Activated CD8-positive, alpha-beta T cell treated with anti-CD3 and anti-CD28 coated beads, Interleukin-2, amount 10 ng/mL, durations not matched to agents 7 days and 5 days (primary cell): ENCODE measurements at regions not wholly inside any gene's neighbourhood (a gene's known extent, or its start where the extent isn't known, plus 50 kb on each side); places are given as distances from the start of the nearest gene placed in this dataset.
"Not testable (repeated sequence)": the region's sequence is repeated elsewhere in the genome, so short reads cannot be mapped to it uniquely, and the experiment has no call there.

Experiments
- ATAC-seq: fragments of 150-1000 bp; cut with Tn5 transposase; one replicate; pipeline ENCODE4 v1.10.0; 2021; ENCODE audit warnings: moderate library complexity
- CTCF ChIA-PET: fragments of 350-600 bp; sonication (Branson Sonifier 250); formaldehyde crosslinking; loops from one replicate; lab custom pipeline; 2021; ENCODE audit warnings: antibody characterized with exemption; lab: Charles Lee
- POLR2A ChIA-PET: fragments of 350-600 bp; sonication (Branson Sonifier 250); formaldehyde crosslinking; loops from one replicate; lab custom pipeline; 2021; ENCODE audit warnings: antibody characterized with exemption; lab: Charles Lee
- DNase-seq: peaks from one replicate; pipeline ENCODE4 v3.0.0-alpha.2; 2020
- H3K27ac Mint-ChIP-seq: one replicate; pipeline ENCODE4 v1.8.0; 2021; ENCODE audit warnings: mild to moderate bottlenecking, mixed read lengths
- H3K27me3 Mint-ChIP-seq: one replicate; pipeline ENCODE4 v1.8.0; 2021; ENCODE audit warnings: low read depth, mixed read lengths
- H3K36me3 Mint-ChIP-seq: one replicate; pipeline ENCODE4 v1.8.0; 2021; ENCODE audit warnings: low read depth, mixed read lengths
- H3K4me1 Mint-ChIP-seq: one replicate; pipeline ENCODE4 v1.8.0; 2021; ENCODE audit warnings: low read depth, mixed read lengths
- H3K4me3 Mint-ChIP-seq: one replicate; pipeline ENCODE4 v1.8.0; 2021; ENCODE audit warnings: mild to moderate bottlenecking, mixed read lengths
- H3K9me3 Mint-ChIP-seq: one replicate; pipeline ENCODE4 v1.8.0; 2022; ENCODE audit warnings: mixed read lengths; ENCODE audit not compliant: insufficient read depth

DNA sequence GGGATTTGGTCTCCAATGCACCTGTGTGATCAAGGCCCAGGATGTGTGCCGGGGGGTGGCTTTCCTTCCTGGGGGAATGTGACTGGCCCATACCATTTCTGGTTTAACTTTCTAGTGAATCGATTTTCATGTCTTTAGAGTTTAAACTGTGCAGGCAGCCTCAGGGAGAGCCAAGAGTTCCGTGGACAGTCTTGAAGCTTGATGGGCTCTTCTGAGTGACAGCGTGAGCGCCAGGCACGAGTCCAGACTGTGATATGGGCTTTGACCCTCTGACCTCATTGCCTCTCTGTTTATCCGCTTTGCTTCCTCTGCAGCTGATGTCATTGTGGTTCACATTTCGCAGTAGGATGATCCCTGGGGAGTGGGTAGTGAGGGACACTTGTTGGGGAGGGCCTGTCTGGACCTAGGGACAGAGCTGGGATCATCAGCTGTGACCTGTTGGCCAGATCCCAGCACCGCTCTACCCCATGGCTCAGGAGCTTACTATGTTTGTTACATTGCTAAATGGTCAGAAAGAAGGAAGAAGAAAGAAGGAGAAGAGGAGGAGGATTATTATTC is 80.6 kb upstream of the CLDN5 start:
- H3K27me3 Mint-ChIP-seq, result peaks cover 3% of the 10 kb centered on the region

DNA sequence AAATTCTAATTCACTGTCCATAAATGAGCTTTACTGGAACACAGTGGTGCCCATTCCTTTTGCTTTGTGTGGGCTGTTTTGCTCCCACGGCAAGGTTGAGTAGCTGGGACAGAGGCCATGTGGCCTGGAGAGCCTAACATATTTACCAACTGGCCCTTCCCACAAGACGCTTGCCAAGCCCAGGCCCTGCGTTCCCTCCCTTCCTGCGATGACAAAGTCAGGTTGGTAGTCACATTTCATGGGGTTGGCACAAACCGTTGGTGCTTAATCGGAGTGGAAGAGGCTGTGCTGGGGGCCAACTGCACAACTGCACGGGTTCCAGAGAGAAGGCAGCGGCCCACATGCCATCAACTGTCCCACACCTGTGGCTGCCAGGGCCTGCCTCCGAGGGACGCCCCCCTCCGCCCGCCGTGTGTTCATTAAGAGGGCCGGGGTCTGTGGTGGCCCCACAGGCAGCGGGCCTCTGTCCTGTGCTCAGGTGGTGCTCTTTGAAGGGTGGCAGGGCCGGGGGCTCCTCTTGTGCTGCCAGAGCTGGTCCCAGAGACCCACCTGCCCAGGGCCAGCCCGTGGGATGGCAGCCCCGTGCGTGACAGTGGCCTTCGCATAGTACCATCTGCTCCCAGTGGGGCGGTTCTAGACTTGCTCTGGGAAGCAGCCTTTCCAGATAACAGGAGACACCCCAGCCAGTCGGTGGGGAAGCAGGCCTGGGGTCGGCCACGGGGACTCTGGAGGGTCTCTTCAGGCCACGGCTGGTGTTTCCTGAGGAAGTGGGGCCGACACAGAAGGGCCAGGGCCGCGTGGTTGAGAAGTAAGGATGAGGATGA is 81.5 kb upstream of the CLDN5 start:
- H3K4me3 Mint-ChIP-seq, result no peak overlapping the region
- CTCF ChIA-PET, result interaction anchor here (1.0 kb wide), 1 partner anchor 24 kb away, joined by 3 read pairs; no protein-coding TSS in a partner anchor
- H3K27me3 Mint-ChIP-seq, result peaks cover 3% of the 10 kb centered on the region
- H3K36me3 Mint-ChIP-seq, result no peaks in the 10 kb centered on the region
- no peak for ATAC-seq
- POLR2A ChIA-PET, result no interaction called here
- DNase-seq, result no peak
- H3K9me3 Mint-ChIP-seq, result no peaks in the 10 kb centered on the region
- no peak overlapping the region for H3K27ac Mint-ChIP-seq
- H3K4me1 Mint-ChIP-seq, result peaks cover 33% of the 10 kb centered on the region

More for the DNA sequence above, 80.6 kb upstream of the CLDN5 start:
- no peak overlapping the region for H3K4me3 Mint-ChIP-seq
- DNase-seq (no peak), ATAC-seq (no peak)
- POLR2A ChIA-PET, result no interaction called here
- H3K9me3 Mint-ChIP-seq, result no peaks in the 10 kb centered on the region
- CTCF ChIA-PET, result interaction anchor here (1.0 kb wide), 1 partner anchor 25 kb away, joined by 3 read pairs; no protein-coding TSS in a partner anchor
- peaks cover 25% of the 10 kb centered on the region for H3K4me1 Mint-ChIP-seq
- H3K27ac Mint-ChIP-seq, result no peak overlapping the region
- no peaks in the 10 kb centered on the region for H3K36me3 Mint-ChIP-seq

DNA sequence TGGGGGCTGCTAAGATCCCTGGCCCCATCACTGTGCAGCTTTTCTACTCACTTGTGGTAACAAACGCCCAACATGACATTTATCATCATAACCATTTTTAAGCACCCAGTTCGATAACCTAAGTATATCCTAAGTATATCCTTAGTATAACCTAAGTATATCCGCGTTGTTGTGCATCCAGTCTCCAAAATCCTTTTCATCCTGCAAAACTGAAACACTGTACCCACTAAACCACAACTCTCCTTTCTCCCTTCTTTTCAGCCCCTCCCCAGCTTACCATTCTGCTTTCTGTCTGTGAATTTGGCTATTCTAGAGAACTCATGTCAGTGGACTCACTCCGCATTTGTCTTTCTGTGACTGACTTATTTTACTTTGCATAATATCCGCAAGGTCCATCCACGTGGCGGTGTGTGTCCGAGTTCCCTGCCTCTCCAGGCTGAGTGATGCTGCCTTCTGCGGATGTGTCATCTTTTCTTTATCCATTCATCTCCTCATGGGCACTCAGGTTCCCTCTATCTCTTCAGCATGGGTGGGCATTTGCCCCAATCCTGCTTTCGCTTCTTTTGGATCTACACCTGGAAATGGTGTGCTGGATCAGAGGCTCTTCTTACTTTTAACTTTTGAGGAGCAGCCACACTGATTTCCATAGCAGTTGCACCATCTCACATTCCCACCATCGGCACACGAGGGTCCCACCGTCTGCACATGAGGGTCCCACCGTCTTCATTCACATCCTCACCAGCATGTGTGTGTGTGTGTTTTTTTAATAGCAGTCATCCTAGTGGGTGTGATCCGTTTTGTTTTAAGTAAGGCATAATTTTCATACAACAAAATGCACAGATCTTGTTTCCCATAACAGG is 82.4 kb upstream of the CLDN5 start:
- peaks cover under 1% of the 10 kb centered on the region for H3K27me3 Mint-ChIP-seq
- no peaks in the 10 kb centered on the region for H3K9me3 Mint-ChIP-seq
- peaks cover 38% of the 10 kb centered on the region for H3K4me1 Mint-ChIP-seq
- ATAC-seq (no peak), DNase-seq (no peak)
- CTCF ChIA-PET, result interaction anchor here (0.7 kb wide), 1 partner anchor 23 kb away, joined by 4 read pairs; no protein-coding TSS in a partner anchor
- no peaks in the 10 kb centered on the region for H3K36me3 Mint-ChIP-seq
- H3K4me3 Mint-ChIP-seq, result no peak overlapping the region
- peak overlapping the region; percentile 6 for H3K27ac Mint-ChIP-seq
- POLR2A ChIA-PET, result no interaction called here

DNA sequence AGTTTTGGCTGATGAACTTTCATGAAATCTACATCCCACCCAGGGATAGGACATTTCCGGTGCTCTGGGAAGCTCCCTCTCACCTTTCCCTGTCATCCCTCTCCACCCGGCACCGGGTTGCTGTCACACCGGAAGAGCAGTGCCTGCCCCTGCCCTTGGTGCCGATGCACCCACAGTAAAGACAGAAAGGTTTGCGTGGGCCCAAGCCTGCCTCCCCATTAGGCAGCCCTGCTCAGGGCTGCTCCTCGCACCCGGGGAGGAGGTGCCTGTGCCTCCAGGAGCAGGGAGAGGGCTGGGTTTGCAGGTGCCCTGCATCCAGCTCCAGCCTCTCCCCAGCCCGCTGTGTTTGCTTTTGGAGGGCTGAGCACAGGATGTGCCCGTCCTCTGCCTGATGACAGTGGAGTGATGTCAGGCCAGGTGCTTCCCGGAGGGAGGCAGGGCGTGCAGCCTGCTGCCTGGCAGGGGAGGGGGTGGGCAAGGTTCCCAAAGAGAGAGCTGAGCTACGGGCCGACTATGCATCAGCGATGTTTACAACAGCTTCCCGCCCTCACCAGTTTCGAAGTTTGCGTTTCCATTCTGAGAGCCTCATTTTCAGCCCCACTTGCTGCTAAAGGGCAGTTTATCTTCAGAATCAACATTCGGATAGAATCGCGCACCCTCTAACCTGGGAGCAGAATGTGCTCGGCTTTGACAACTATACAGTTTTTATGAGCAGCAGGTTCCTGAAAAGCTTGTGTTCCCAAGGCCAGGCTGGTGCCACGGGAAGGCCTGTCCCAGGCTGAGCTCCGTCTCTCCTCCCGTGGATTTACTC is 83.2 kb upstream of the CLDN5 start:
- DNase-seq (peak; percentile 28), ATAC-seq (peak; percentile 59)
- H3K27me3 Mint-ChIP-seq, result no peaks in the 10 kb centered on the region
- H3K27ac Mint-ChIP-seq, result peak overlapping the region; percentile 6
- no peaks in the 10 kb centered on the region for H3K36me3 Mint-ChIP-seq
- no peak overlapping the region for H3K4me3 Mint-ChIP-seq
- POLR2A ChIA-PET, result interaction anchor here (0.6 to 0.9 kb wide), 2 partner anchors 9 to 494 kb away, joined by 3 read pairs; no protein-coding TSS in a partner anchor
- no peaks in the 10 kb centered on the region for H3K9me3 Mint-ChIP-seq
- CTCF ChIA-PET, result interaction anchor here (0.7 kb wide), 1 partner anchor 23 kb away, joined by 4 read pairs; no protein-coding TSS in a partner anchor
- H3K4me1 Mint-ChIP-seq, result peaks cover 38% of the 10 kb centered on the region

DNA sequence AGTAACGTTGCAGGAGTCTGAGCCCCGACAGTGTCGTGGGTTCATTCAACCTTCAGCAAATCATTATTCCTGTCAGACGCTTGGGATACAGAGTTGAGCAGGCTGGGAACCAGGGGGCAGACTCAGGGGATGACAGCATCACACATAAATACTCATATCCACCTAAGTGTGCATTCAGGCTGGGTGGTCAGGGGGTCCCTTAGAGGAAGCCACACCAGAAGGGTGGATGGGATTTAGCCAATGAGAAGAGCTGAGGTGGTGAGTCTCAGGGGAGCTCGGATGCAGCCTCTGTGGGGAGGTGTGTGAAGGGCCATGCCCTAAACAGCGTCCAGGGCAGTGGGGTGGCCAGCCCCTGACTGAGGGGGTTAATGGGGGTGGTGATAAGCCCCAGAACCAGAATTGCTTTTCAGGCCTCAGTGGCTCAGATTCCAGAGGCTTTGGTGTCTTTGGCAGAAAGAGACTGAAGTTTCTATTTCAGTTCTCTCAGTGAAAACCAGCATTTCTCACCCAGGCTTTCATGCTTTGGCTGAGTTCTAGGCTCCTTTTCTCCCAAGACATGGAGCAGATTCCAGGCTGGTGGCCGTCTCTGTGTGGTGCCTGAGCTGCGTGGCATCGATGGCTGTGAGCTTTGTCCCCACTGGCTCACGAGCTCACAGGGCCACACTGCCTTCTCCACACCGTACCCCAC is 83.9 kb upstream of the CLDN5 start:
- ATAC-seq, result no peak
- POLR2A ChIA-PET, result interaction anchor here (0.6 to 0.9 kb wide), 2 partner anchors 10 to 493 kb away, joined by 3 read pairs; no protein-coding TSS in a partner anchor
- peaks cover 34% of the 10 kb centered on the region for H3K4me1 Mint-ChIP-seq
- H3K27ac Mint-ChIP-seq, result no peak overlapping the region
- H3K9me3 Mint-ChIP-seq, result no peaks in the 10 kb centered on the region
- no peaks in the 10 kb centered on the region for H3K36me3 Mint-ChIP-seq
- CTCF ChIA-PET, result no interaction called here
- no peaks in the 10 kb centered on the region for H3K27me3 Mint-ChIP-seq
- no peak overlapping the region for H3K4me3 Mint-ChIP-seq
- no peak for DNase-seq

DNA sequence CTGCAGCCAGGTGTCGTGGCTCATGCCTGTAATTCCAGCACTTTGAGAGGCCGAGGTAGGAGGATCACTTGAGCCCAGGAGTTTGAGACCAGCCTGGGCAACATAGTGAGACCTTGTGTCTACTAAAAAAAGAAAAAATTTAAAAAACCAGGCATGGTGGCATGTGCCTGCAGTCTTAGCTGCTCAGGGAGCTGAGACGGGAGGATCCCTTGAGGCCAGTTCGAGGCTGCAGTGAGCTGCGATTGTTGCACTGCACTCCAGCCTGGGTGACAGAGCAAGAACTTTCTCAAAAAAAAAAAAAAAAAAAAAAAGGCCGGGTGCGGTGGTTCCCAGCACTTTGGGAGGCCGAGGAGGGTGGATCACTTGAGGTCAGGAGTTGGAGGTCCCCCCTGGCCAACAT is 85.5 kb upstream of the CLDN5 start:
- H3K27me3 Mint-ChIP-seq, DNase-seq, CTCF ChIA-PET, H3K36me3 Mint-ChIP-seq, H3K27ac Mint-ChIP-seq, H3K4me3 Mint-ChIP-seq, ATAC-seq, H3K9me3 Mint-ChIP-seq: not testable (repeated sequence)
- peaks cover 34% of the 10 kb centered on the region for H3K4me1 Mint-ChIP-seq
- POLR2A ChIA-PET, result interaction anchor here (1.1 kb wide), 1 partner anchor 106 kb away, joined by 3 read pairs; no protein-coding TSS in a partner anchor

DNA sequence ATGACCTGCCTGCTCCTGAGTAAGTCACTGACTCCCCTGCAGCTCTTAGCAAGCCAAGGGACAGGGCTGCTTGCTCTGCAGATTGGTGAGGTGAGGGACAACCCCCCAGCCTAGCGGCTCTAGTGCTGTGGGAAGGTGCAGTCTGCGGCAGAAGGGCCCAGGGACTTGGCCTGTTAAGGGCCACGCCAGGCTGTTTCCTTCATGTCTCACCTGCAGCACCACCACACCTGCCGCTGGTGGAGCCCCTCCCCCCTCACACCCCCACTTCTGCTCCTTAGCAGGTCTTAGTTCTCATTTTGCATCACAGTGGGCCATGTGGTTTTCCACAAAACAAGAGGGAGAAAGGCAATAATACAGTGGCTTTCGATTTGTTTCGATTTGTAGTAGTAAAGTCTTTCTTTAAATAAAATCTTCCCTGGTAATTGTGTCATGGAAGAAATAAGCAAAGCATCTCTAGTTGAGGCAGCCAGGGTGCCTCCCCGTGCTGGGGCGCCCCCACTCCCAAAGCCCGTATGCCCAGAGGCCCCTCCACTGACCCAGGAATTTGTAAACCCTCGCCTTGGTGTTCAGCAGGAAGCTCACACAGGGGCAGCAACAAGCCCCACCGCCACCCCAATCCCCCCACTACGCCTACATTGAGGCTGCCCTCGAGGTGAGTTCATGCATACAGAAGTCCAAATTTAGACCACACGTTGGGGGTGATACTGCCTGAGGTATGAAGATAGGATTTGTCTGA is 86.5 kb upstream of the CLDN5 start:
- Mint-ChIP-seq H3K4me3 (peak overlapping the region; percentile 22), H3K9me3 (no peaks in the 10 kb centered on the region), H3K4me1 (peaks cover 34% of the 10 kb centered on the region), H3K36me3 (no peaks in the 10 kb centered on the region), H3K27ac (peak overlapping the region; percentile 63), H3K27me3 (no peaks in the 10 kb centered on the region)
- DNase-seq (peak; percentile 40), ATAC-seq (peak; percentile 55)
- CTCF ChIA-PET, result interaction anchor here (1.5 kb wide), 1 partner anchor 19 kb away, joined by 3 read pairs; no protein-coding TSS in a partner anchor
- POLR2A ChIA-PET, result interaction anchor here (1.1 kb wide), 1 partner anchor 106 kb away, joined by 3 read pairs; no protein-coding TSS in a partner anchor

DNA sequence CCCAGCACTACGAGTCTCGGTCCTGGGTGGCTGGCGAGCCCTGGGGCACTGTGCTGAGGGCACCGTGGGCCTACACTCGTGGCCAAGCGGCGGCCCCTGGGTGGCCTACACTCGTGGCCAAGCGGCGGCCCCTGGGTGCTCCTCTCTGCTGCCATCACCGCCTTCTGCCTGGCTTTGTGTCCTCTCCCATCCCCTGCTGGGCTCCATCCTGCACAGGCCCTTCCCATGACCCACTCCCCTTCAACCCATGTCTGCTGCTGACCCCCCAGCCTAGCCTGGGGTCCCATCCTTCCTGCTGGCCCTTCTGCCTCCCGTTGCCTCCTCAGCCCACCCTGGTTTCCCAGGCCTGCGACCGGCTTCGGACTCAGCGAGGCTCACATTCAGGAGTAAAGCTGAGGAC is 87.4 kb upstream of the CLDN5 start:
- DNase-seq (no peak), ATAC-seq (no peak)
- no peaks in the 10 kb centered on the region for H3K27me3 Mint-ChIP-seq
- H3K4me1 Mint-ChIP-seq, result peaks cover 33% of the 10 kb centered on the region
- POLR2A ChIA-PET, result no interaction called here
- no peak overlapping the region for H3K4me3 Mint-ChIP-seq
- CTCF ChIA-PET, result interaction anchor here (1.5 kb wide), 1 partner anchor 18 kb away, joined by 3 read pairs; no protein-coding TSS in a partner anchor
- H3K27ac Mint-ChIP-seq, result no peak overlapping the region
- H3K9me3 Mint-ChIP-seq, result no peaks in the 10 kb centered on the region
- no peaks in the 10 kb centered on the region for H3K36me3 Mint-ChIP-seq

DNA sequence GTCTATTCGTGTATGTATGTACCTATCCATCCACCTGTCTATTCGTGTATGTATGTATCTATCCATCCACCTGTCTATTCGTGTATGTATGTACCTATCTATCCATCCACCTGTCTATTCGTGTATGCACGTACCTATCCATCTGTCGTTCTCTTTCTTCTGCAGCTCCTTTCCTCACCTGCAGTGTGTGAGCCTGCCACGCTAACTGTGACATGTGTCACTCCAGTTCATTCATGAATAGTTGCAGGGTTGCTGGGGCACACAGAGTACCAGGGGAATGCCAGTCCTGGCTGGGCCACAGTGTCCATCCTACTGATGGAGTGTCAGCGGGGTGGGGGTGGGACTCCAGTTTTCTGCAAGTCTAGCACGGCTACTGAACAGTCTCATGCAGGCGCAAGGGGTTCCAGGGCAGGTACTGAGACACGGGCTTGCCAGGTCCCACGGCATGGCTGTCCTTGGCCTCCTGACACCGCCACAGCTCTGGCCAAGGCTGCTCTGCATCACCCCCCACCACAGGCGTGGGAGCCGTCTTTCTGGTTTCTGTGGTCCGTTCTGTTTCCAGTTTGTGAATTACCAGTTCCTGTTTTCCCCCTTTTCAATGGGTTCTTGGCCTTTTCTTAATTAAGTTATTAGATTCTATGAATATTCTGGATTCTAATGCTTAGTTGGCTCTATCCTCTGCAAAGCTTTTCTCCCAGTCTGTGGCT is 88.8 kb upstream of the CLDN5 start:
- no peaks in the 10 kb centered on the region for H3K36me3 Mint-ChIP-seq
- ATAC-seq, result no peak
- no peaks in the 10 kb centered on the region for H3K9me3 Mint-ChIP-seq
- peaks cover 18% of the 10 kb centered on the region for H3K4me1 Mint-ChIP-seq
- no peak overlapping the region for H3K4me3 Mint-ChIP-seq
- DNase-seq, result no peak
- H3K27me3 Mint-ChIP-seq, result no peaks in the 10 kb centered on the region
- ChIA-PET CTCF (no interaction called here), POLR2A (no interaction called here)
- H3K27ac Mint-ChIP-seq, result no peak overlapping the region

DNA sequence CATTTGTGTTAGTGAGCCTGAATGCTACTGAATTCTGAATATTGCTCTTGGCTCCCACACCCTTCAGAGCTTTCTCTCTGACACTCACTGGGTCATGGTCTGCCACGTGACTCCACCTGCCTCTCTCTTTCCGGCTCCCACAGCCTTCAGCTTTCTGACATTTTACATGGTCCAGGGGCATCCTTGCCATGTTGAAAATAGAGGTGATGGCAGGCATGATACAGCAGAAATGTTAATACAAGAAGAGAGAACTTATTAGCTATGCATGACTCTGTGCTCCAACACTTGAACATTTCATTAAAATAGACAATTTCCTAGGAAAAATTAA is 90.3 kb upstream of the CLDN5 start:
- no peaks in the 10 kb centered on the region for H3K36me3 Mint-ChIP-seq
- H3K4me1 Mint-ChIP-seq, result peaks cover 23% of the 10 kb centered on the region
- H3K27ac Mint-ChIP-seq, result no peak overlapping the region
- CTCF ChIA-PET, result interaction anchor here (1.8 kb wide), 1 partner anchor 16 kb away, joined by 5 read pairs; no protein-coding TSS in a partner anchor
- POLR2A ChIA-PET, result no interaction called here
- ATAC-seq (no peak), DNase-seq (no peak)
- H3K4me3 Mint-ChIP-seq, result no peak overlapping the region
- H3K9me3 Mint-ChIP-seq, result no peaks in the 10 kb centered on the region
- no peaks in the 10 kb centered on the region for H3K27me3 Mint-ChIP-seq
